Parathyroid adenoma (tissue), 2 donors: ENCODE measurements at regions not wholly inside any gene's neighbourhood (a gene's known extent, or its start where the extent isn't known, plus 50 kb on each side); places are given as distances from the start of the nearest gene placed in this dataset.
A peak's percentile ranks its signal among the peaks of the same experiment; 100 is the strongest.

Experiments
- H2AFZ ChIP-seq: fragments of 300-600 bp; sonication (generic); one replicate; pipeline ENCODE4 v1.7.0; 2017; ENCODE audit warnings: antibody characterized with exemption, mild to moderate bottlenecking
- H3K27ac ChIP-seq: fragments of 300-600 bp; sonication (generic); one replicate; pipeline ENCODE4 v1.7.0; 2017
- H3K27me3 ChIP-seq: fragments of 300-600 bp; sonication (generic); one replicate; pipeline ENCODE4 v1.7.0; 2017; ENCODE audit warnings: low read length; ENCODE audit not compliant: control insufficient read depth, insufficient read depth
- H3K36me3 ChIP-seq: fragments of 300-600 bp; sonication (generic); one replicate; pipeline ENCODE4 v1.7.0; 2017; ENCODE audit warnings: low read length; ENCODE audit not compliant: control insufficient read depth, insufficient read depth
- H3K4me1 ChIP-seq: fragments of 300-600 bp; sonication (generic); one replicate; pipeline ENCODE4 v1.7.0; 2017; ENCODE audit warnings: control low read depth
- H3K4me2 ChIP-seq: fragments of 300-600 bp; sonication (generic); one replicate; pipeline ENCODE4 v1.7.0; 2017; ENCODE audit warnings: low read length
- H3K4me3 ChIP-seq: fragments of 300-600 bp; sonication (generic); one replicate; pipeline ENCODE4 v1.7.0; 2017; ENCODE audit warnings: low read depth, low read length
- H3K79me2 ChIP-seq: fragments of 300-600 bp; sonication (generic); one replicate; pipeline ENCODE4 v1.7.0; 2017; ENCODE audit warnings: control low read depth
- H3K9ac ChIP-seq: fragments of 300-600 bp; sonication (generic); one replicate; pipeline ENCODE4 v1.7.0; 2017; ENCODE audit warnings: mild to moderate bottlenecking
- H3K9me3 ChIP-seq: fragments of 300-600 bp; sonication (generic); one replicate; pipeline ENCODE4 v1.7.0; 2017; ENCODE audit warnings: low read length; ENCODE audit not compliant: control insufficient read depth
- CTCF ChIP-seq: fragments of 300-600 bp; sonication (generic); IDR thresholded peaks from one replicate; pipeline ENCODE4 v1.7.0; 2017; ENCODE audit warnings: antibody characterized with exemption, mild to moderate bottlenecking
- donor health status: primary hyperparathyroidism.

- no peak overlapping the region for H2AFZ ChIP-seq
- H3K4me1 ChIP-seq = no peaks in the 10 kb centered on the region
- no peak overlapping the region for H3K9ac ChIP-seq
- H3K9me3 ChIP-seq = no peaks in the 10 kb centered on the region
- H3K27ac ChIP-seq = no peak overlapping the region
- H3K4me3 ChIP-seq = no peak overlapping the region
- H3K27me3 ChIP-seq = no peaks in the 10 kb centered on the region
- H3K36me3 ChIP-seq = no peaks in the 10 kb centered on the region
- H3K4me2 ChIP-seq = no peak overlapping the region
- no peaks in the 10 kb centered on the region for H3K79me2 ChIP-seq
- TF ChIP-seq CTCF = no peak
These were observed 90.0 kb upstream of the ANKRD34C start for GRCh38 chr15:79192462-79193036.

- no peaks in the 10 kb centered on the region for H3K79me2 ChIP-seq
- no peaks in the 10 kb centered on the region for H3K9me3 ChIP-seq
- TF ChIP-seq CTCF = no peak
These were observed 92.4 kb upstream of the ANKRD34C start for GRCh38 chr15:79190093-79190492.

GRCh38 chr15:79186616-79187015 lies 95.9 kb upstream of the ANKRD34C start:
- Histone ChIP-seq H3K4me2 (no peak overlapping the region), H2AFZ (no peak overlapping the region), H3K27me3 (no peaks in the 10 kb centered on the region), H3K4me3 (no peak overlapping the region), H3K79me2 (no peaks in the 10 kb centered on the region), H3K9ac (no peak overlapping the region), H3K4me1 (no peaks in the 10 kb centered on the region), H3K9me3 (no peaks in the 10 kb centered on the region), H3K27ac (no peak overlapping the region), H3K36me3 (no peaks in the 10 kb centered on the region)
- no peak for TF ChIP-seq CTCF

More at GRCh38 chr15:79190093-79190492, 92.4 kb upstream of the ANKRD34C start:
- Histone ChIP-seq H3K4me3 (no peak overlapping the region), H3K4me1 (no peaks in the 10 kb centered on the region), H3K9ac (no peak overlapping the region), H3K36me3 (no peaks in the 10 kb centered on the region), H2AFZ (no peak overlapping the region), H3K27me3 (no peaks in the 10 kb centered on the region), H3K4me2 (no peak overlapping the region), H3K27ac (no peak overlapping the region)

GRCh38 chr15:79185199-79185598 lies 94.6 kb upstream of the RASGRF1 start:
- no peaks in the 10 kb centered on the region for H3K27me3 ChIP-seq
- no peak overlapping the region for H3K4me3 ChIP-seq
- H3K9ac ChIP-seq = no peak overlapping the region
- no peak overlapping the region for H2AFZ ChIP-seq
- H3K27ac ChIP-seq = no peak overlapping the region
- no peaks in the 10 kb centered on the region for H3K9me3 ChIP-seq
- no peaks in the 10 kb centered on the region for H3K36me3 ChIP-seq
- no peak for TF ChIP-seq CTCF
- no peak overlapping the region for H3K4me2 ChIP-seq
- H3K4me1 ChIP-seq = no peaks in the 10 kb centered on the region
- no peaks in the 10 kb centered on the region for H3K79me2 ChIP-seq

- H3K4me1 ChIP-seq = no peaks in the 10 kb centered on the region
- H3K79me2 ChIP-seq = no peaks in the 10 kb centered on the region
- H3K27ac ChIP-seq = no peak overlapping the region
- H3K36me3 ChIP-seq = no peaks in the 10 kb centered on the region
- no peaks in the 10 kb centered on the region for H3K9me3 ChIP-seq
- no peak overlapping the region for H3K4me3 ChIP-seq
- TF ChIP-seq CTCF = peak; percentile 85
- no peak overlapping the region for H3K4me2 ChIP-seq
- no peak overlapping the region for H3K9ac ChIP-seq
- H3K27me3 ChIP-seq = no peaks in the 10 kb centered on the region
- no peak overlapping the region for H2AFZ ChIP-seq
These were observed 93.9 kb upstream of the RASGRF1 start for GRCh38 chr15:79184465-79184892.
